ENCODE measurements at regions not wholly inside any gene's neighbourhood (a gene's known extent, or its start where the extent isn't known, plus 50 kb on each side); places are given as distances from the start of the nearest gene placed in this dataset.
"Not testable (repeated sequence)": the region's sequence is repeated elsewhere in the genome, so short reads cannot be mapped to it uniquely, and the experiment has no call there.

- Histone ChIP-seq H3K27ac (ENCODE audit: insufficient read depth in 1 of 2, low read depth in 1 of 2, low read length in 2 of 2, poor library complexity in 1 of 2, severe bottlenecking in 2 of 2) (no peak overlapping the region), H3K4me1 (ENCODE audit: control extremely low read depth in 1 of 4, control insufficient read depth in 4 of 4, insufficient read depth in 4 of 4, low read length in 3 of 4) (no peaks in the 10 kb centered on the region), H3K9me3 (ENCODE audit: control extremely low read depth in 1 of 5, control insufficient read depth in 4 of 5, insufficient read depth in 2 of 5, low read depth in 1 of 5, low read length in 4 of 5) (no peaks in the 10 kb centered on the region), H3K4me3 (ENCODE audit: control insufficient read depth in 1 of 7, extremely low read depth in 1 of 7, insufficient read depth in 4 of 7, low read depth in 2 of 7, low read length in 6 of 7) (no peak overlapping the region), H3K36me3 (ENCODE audit: control insufficient read depth in 4 of 4, insufficient read depth in 4 of 4, low read length in 3 of 4) (no peaks in the 10 kb centered on the region), H3K27me3 (replicated peaks in 2 of 5; ENCODE audit: control insufficient read depth in 4 of 5, insufficient read depth in 5 of 5, low read length in 4 of 5) (no peaks in the 10 kb centered on the region)
- POLR2A ChIA-PET: no interaction called here
- CTCF ChIA-PET: no interaction called here
- DNase-seq: no peak
Observed at GRCh38 chr3:94395851-94396250, 333.0 kb downstream of the NSUN3 start.

- no peaks in the 10 kb centered on the region for H3K36me3 ChIP-seq (ENCODE audit: control insufficient read depth in 4 of 4, insufficient read depth in 4 of 4, low read length in 3 of 4)
- no peaks in the 10 kb centered on the region for H3K9me3 ChIP-seq (ENCODE audit: control extremely low read depth in 1 of 5, control insufficient read depth in 4 of 5, insufficient read depth in 2 of 5, low read depth in 1 of 5, low read length in 4 of 5)
- no peak for DNase-seq
- ChIA-PET POLR2A (no interaction called here), CTCF (interaction anchor here (1.0 kb wide), 1 partner anchor 17 kb away, joined by 3 read pairs; no protein-coding TSS in a partner anchor)
- H3K4me3 ChIP-seq (ENCODE audit: control insufficient read depth in 1 of 7, extremely low read depth in 1 of 7, insufficient read depth in 4 of 7, low read depth in 2 of 7, low read length in 6 of 7): no peak overlapping the region
- no peak overlapping the region for H3K27ac ChIP-seq (ENCODE audit: insufficient read depth in 1 of 2, low read depth in 1 of 2, low read length in 2 of 2, poor library complexity in 1 of 2, severe bottlenecking in 2 of 2)
- no CpG with 5 or more reads among the region's 1 CpG for WGBS (ENCODE audit: insufficient coverage)
- H3K4me1 ChIP-seq (ENCODE audit: control extremely low read depth in 1 of 4, control insufficient read depth in 4 of 4, insufficient read depth in 4 of 4, low read length in 3 of 4): no peaks in the 10 kb centered on the region
- H3K27me3 ChIP-seq (replicated peaks in 2 of 5; ENCODE audit: control insufficient read depth in 4 of 5, insufficient read depth in 5 of 5, low read length in 4 of 5): no peaks in the 10 kb centered on the region
Observed at GRCh38 chr3:94398036-94398435, 335.2 kb downstream of the NSUN3 start.

- Histone ChIP-seq H3K27ac (ENCODE audit: insufficient read depth in 1 of 2, low read depth in 1 of 2, low read length in 2 of 2, poor library complexity in 1 of 2, severe bottlenecking in 2 of 2) (no peak overlapping the region), H3K4me1 (ENCODE audit: control extremely low read depth in 1 of 4, control insufficient read depth in 4 of 4, insufficient read depth in 4 of 4, low read length in 3 of 4) (no peaks in the 10 kb centered on the region), H3K4me3 (ENCODE audit: control insufficient read depth in 1 of 7, extremely low read depth in 1 of 7, insufficient read depth in 4 of 7, low read depth in 2 of 7, low read length in 6 of 7) (no peak overlapping the region), H3K27me3 (replicated peaks in 2 of 5; ENCODE audit: control insufficient read depth in 4 of 5, insufficient read depth in 5 of 5, low read length in 4 of 5) (no peaks in the 10 kb centered on the region), H3K9me3 (ENCODE audit: control extremely low read depth in 1 of 5, control insufficient read depth in 4 of 5, insufficient read depth in 2 of 5, low read depth in 1 of 5, low read length in 4 of 5) (no peaks in the 10 kb centered on the region), H3K36me3 (ENCODE audit: control insufficient read depth in 4 of 4, insufficient read depth in 4 of 4, low read length in 3 of 4) (no peaks in the 10 kb centered on the region)
- CTCF ChIA-PET: no interaction called here
- POLR2A ChIA-PET: no interaction called here
- no peak for DNase-seq
Observed at GRCh38 chr3:94401466-94401865, 338.6 kb downstream of the NSUN3 start.

GRCh38 chr3:94402126-94402525, 339.3 kb downstream of the NSUN3 start:
- WGBS (ENCODE audit: insufficient coverage): no CpG with 5 or more reads among the region's 1 CpG

GRCh38 chr3:94405258-94406035, 342.6 kb downstream of the NSUN3 start:
- CTCF ChIA-PET: no interaction called here
- no peaks in the 10 kb centered on the region for H3K27me3 ChIP-seq (replicated peaks in 2 of 5; ENCODE audit: control insufficient read depth in 4 of 5, insufficient read depth in 5 of 5, low read length in 4 of 5)
- no peaks in the 10 kb centered on the region for H3K9me3 ChIP-seq (ENCODE audit: control extremely low read depth in 1 of 5, control insufficient read depth in 4 of 5, insufficient read depth in 2 of 5, low read depth in 1 of 5, low read length in 4 of 5)
- WGBS (ENCODE audit: insufficient coverage): 100% methylated on average over 1 of the region's 5 CpGs
- no peaks in the 10 kb centered on the region for H3K36me3 ChIP-seq (ENCODE audit: control insufficient read depth in 4 of 4, insufficient read depth in 4 of 4, low read length in 3 of 4)
- POLR2A ChIA-PET: no interaction called here
- H3K4me3 ChIP-seq (ENCODE audit: control insufficient read depth in 1 of 7, extremely low read depth in 1 of 7, insufficient read depth in 4 of 7, low read depth in 2 of 7, low read length in 6 of 7): no peak overlapping the region
- H3K4me1 ChIP-seq (ENCODE audit: control extremely low read depth in 1 of 4, control insufficient read depth in 4 of 4, insufficient read depth in 4 of 4, low read length in 3 of 4): no peaks in the 10 kb centered on the region
- no peak overlapping the region for H3K27ac ChIP-seq (ENCODE audit: insufficient read depth in 1 of 2, low read depth in 1 of 2, low read length in 2 of 2, poor library complexity in 1 of 2, severe bottlenecking in 2 of 2)
- DNase-seq: no peak

More at GRCh38 chr3:94402126-94402525, 339.3 kb downstream of the NSUN3 start:
- POLR2A ChIA-PET: no interaction called here
- H3K4me1 ChIP-seq (ENCODE audit: control extremely low read depth in 1 of 4, control insufficient read depth in 4 of 4, insufficient read depth in 4 of 4, low read length in 3 of 4): no peaks in the 10 kb centered on the region
- H3K36me3 ChIP-seq (ENCODE audit: control insufficient read depth in 4 of 4, insufficient read depth in 4 of 4, low read length in 3 of 4): no peaks in the 10 kb centered on the region
- H3K4me3 ChIP-seq (ENCODE audit: control insufficient read depth in 1 of 7, extremely low read depth in 1 of 7, insufficient read depth in 4 of 7, low read depth in 2 of 7, low read length in 6 of 7): no peak overlapping the region
- no peak overlapping the region for H3K27ac ChIP-seq (ENCODE audit: insufficient read depth in 1 of 2, low read depth in 1 of 2, low read length in 2 of 2, poor library complexity in 1 of 2, severe bottlenecking in 2 of 2)
- CTCF ChIA-PET: no interaction called here
- no peaks in the 10 kb centered on the region for H3K9me3 ChIP-seq (ENCODE audit: control extremely low read depth in 1 of 5, control insufficient read depth in 4 of 5, insufficient read depth in 2 of 5, low read depth in 1 of 5, low read length in 4 of 5)
- H3K27me3 ChIP-seq (replicated peaks in 2 of 5; ENCODE audit: control insufficient read depth in 4 of 5, insufficient read depth in 5 of 5, low read length in 4 of 5): no peaks in the 10 kb centered on the region
- DNase-seq: no peak

GRCh38 chr3:94406595-94406994, 343.7 kb downstream of the NSUN3 start:
- no peak overlapping the region for H3K27ac ChIP-seq (ENCODE audit: insufficient read depth in 1 of 2, low read depth in 1 of 2, low read length in 2 of 2, poor library complexity in 1 of 2, severe bottlenecking in 2 of 2)
- no peaks in the 10 kb centered on the region for H3K36me3 ChIP-seq (ENCODE audit: control insufficient read depth in 4 of 4, insufficient read depth in 4 of 4, low read length in 3 of 4)
- H3K4me3 ChIP-seq (ENCODE audit: control insufficient read depth in 1 of 7, extremely low read depth in 1 of 7, insufficient read depth in 4 of 7, low read depth in 2 of 7, low read length in 6 of 7): no peak overlapping the region
- DNase-seq: no peak
- no peaks in the 10 kb centered on the region for H3K27me3 ChIP-seq (replicated peaks in 2 of 5; ENCODE audit: control insufficient read depth in 4 of 5, insufficient read depth in 5 of 5, low read length in 4 of 5)
- ChIA-PET POLR2A (no interaction called here), CTCF (no interaction called here)
- no peaks in the 10 kb centered on the region for H3K4me1 ChIP-seq (ENCODE audit: control extremely low read depth in 1 of 4, control insufficient read depth in 4 of 4, insufficient read depth in 4 of 4, low read length in 3 of 4)
- H3K9me3 ChIP-seq (ENCODE audit: control extremely low read depth in 1 of 5, control insufficient read depth in 4 of 5, insufficient read depth in 2 of 5, low read depth in 1 of 5, low read length in 4 of 5): no peaks in the 10 kb centered on the region

- CTCF ChIA-PET; DNase-seq; H3K27ac ChIP-seq (ENCODE audit: insufficient read depth in 1 of 2, low read depth in 1 of 2, low read length in 2 of 2, poor library complexity in 1 of 2, severe bottlenecking in 2 of 2); H3K27me3 ChIP-seq (replicated peaks in 2 of 5; ENCODE audit: control insufficient read depth in 4 of 5, insufficient read depth in 5 of 5, low read length in 4 of 5); POLR2A ChIA-PET; H3K4me3 ChIP-seq (ENCODE audit: control insufficient read depth in 1 of 7, extremely low read depth in 1 of 7, insufficient read depth in 4 of 7, low read depth in 2 of 7, low read length in 6 of 7); H3K4me1 ChIP-seq (ENCODE audit: control extremely low read depth in 1 of 4, control insufficient read depth in 4 of 4, insufficient read depth in 4 of 4, low read length in 3 of 4); H3K36me3 ChIP-seq (ENCODE audit: control insufficient read depth in 4 of 4, insufficient read depth in 4 of 4, low read length in 3 of 4); H3K9me3 ChIP-seq (ENCODE audit: control extremely low read depth in 1 of 5, control insufficient read depth in 4 of 5, insufficient read depth in 2 of 5, low read depth in 1 of 5, low read length in 4 of 5): not testable (repeated sequence)
- WGBS (ENCODE audit: insufficient coverage): 100% methylated on average over 3 of the region's 4 CpGs
Observed at GRCh38 chr3:94412936-94413335, 350.1 kb downstream of the NSUN3 start.
